Right hindlimb (tissue), 1 donor: ENCODE measurements at regions not wholly inside any gene's neighbourhood (a gene's known extent, or its start where the extent isn't known, plus 50 kb on each side); places are given as distances from the start of the nearest gene placed in this dataset.
"Not testable (repeated sequence)": the region's sequence is repeated elsewhere in the genome, so short reads cannot be mapped to it uniquely, and the experiment has no call there.

Experiments
- DNase-seq: peaks from one replicate; pipeline ENCODE4 v3.0.0-alpha.2; 2018

DNA sequence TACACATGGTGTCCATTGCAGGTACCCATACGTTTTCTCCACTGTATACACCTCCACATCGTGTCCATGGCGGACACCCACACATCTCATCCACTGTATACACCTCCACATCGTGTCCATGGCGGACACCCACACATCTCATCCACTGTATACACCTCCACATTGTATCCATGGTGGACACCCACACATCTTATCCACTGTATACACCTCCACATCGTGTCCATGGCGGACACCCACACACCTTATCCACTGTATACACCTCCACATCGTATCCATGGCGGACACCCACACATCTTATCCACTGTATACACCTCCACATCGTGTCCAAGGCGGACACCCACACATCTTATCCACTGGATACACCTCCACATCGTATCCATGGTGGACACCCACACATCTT lies 50.4 kb upstream of the TTC34 start:
- not testable (repeated sequence) for DNase-seq

DNA sequence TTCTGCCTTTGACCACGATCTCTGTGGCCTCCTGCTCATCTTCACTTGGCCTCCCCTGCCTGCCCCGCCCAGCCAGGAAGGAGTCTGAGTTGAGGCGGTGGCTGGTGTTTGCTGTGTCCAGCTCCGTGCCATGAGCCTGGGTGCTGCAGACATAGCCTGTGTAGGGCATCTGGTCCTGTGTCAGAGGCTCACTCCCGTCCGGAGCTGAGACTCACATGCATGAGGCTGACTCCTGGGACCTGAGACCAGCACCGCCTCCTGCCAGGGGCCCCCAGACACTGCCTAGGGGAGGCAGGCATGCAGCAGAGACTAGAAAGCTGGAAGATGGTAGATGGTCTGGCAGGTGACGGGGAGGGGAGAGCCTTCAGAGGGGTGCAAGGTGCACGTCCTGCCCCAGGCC lies 52.2 kb upstream of the TTC34 start:
- DNase-seq = no peak

DNA sequence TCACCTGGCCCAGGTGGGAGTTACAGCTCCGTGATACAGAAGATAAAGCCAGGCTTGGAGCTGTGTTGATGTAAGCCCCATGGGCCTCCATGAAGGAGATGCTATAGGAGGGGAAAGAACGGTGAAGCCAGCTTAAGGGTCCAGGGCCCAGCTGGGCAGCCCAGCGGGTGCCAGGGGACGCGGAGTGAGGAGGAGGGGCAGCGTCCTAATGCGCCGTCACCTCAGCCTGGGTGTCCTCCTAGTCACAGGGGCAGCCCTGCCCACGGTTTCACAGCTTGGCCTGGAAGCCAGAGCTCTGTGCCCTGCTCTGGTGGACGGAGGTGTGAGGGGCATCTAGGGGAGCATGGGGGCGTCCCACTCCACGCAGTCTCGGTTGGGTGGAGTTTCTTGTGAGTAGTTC lies 52.7 kb upstream of the TTC34 start:
- no peak for DNase-seq

DNA sequence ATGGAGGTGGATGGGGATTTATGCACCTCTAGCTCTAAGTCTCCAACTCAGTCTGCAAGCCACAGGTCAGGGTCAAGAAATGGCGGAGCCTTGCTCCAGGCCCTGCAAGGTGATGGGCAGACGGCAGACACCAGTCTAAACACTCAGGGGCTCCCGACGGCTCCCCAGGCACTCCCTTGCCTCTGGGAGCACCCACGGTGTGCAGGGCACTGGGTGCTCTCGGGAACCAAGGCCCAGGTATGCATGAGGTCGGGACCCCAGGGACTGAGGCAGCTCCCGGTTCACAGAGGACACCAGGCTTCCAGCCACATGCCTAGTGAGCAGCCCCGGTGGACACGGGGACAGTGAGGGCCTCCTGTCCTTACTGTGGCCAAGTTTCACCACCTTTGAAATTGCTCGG lies 53.1 kb upstream of the TTC34 start:
- DNase-seq = no peak

DNA sequence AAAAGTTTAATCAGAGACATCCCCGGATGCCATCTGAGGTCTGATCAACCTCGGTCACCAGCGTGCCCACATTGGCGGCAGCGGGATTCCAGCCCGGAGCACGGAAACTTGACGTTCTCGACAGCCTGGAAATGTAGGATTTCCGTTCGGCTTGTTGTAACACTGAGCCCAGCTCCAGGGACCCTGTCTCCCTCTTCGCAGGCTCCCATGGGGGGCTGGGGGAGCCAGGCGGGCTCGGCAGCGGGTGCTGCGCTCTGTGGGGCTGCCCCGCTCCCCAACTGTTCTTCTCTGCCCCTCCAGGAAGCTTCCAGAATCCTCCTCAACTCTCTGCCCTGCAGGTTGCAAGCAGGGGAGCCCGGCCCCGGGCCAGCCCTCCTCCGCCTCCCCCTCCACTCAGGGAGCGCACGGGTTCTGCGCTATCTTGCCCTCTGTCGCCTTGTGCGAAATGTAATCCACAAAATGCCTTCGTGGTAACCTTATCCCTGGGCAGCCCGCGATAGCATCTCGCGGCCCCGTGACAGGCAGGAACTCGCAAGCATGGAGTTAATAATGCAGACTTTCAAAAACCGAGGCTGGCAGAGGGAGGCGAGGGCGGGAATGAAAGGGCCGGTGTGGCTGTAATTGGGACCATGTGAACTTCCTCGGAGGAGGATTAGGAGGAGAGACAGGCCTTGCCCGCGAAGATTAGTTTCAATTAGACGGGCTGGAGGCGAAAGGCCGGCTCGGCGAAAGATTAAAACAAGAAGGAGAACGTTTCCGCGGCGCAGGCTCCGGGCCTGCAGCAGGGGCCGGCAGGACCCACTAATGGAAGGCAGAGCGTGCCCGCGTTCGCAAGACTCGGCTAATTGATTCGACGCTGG lies 53.9 kb upstream of the TTC34 start:
- no peak for DNase-seq

DNA sequence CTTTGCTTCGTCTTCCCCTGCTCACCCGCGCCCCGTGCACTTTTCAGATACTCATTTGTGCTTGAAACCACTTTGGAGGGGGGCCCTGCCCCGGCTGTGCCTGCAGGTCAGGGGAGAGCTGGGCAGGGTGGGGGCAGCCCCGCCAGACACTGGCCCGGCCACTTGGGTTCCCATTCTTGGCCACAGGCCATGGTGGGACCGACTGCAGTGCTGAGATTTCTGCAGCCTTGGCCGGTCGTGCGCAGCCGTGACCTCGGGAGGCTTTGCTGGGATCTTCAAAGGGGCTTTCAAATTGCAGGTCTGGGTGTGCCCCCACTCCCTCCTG lies 54.5 kb upstream of the TTC34 start:
- DNase-seq = no peak

DNA sequence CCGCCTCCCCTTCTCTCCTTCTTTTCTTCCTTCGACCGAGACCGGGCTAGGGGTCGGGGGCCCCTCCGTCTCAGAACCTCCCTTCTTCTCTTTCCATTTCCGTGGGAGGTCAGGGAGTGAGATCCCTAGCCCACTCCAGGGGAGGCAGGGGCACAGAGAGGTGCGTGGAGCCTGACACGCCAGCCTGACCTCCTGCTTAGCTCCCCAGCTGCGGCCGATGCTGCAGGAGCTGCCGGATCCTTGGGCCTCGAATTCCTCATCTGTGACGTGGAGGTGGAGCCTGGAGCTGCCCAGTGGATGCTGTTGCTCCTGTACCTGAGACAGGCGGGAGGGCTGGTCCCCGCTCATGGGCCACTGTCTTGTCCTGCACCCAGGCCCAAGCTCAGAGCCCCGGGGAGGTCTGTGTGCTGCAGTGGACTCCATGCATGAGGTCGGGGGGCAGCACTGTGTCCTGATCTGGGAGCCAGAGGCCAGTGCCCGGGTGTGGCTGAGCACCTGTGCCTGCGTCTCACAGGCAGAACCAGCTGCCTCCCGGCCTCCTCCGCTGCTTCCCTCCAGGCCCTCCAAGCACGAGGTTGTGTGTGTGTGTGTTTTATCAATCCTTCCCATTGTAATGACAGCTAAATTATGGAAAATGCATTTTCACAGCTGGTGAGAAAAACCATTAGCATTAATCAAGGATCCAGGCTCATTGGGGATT lies 55.3 kb upstream of the TTC34 start:
- no peak for DNase-seq

DNA sequence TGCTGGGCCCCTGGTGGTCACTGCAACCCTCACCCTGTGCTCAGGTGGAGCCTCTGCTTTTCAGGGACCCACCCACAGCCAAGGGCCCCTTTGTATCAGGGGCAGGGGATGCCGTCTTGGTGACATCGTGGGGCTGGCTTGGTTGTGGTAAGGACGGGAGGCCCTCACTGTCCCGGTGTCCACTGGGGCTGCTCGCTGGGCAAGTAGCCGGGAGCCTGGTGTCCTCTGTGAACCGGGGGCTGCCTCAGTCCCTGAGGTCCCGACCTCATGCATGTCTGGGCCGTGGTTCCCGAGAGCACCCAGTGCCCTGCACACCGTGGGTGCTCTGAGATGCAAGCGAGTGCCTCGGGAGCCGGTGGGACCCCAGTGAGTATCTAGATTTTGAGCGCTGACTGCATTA lies 56.0 kb upstream of the TTC34 start:
- DNase-seq = no peak

DNA sequence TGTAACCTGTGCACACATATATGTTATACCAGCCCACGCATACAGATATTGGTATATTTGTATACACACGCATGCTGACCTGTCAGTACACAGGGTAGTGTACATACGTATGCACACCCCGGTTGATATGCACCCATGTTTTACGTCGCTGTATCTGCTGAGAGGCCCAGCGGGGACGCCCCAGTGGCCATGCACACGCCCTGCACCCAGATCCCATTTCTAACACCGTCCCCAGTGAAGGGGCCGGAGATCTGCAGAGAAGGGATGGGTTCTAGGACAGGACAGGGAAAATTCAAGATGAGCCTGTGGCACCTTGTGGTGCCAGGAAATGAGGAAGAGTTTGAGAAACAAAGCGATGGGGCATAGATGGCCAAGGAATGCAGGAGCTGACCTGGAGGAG lies 57.2 kb upstream of the TTC34 start:
- DNase-seq = no peak

DNA sequence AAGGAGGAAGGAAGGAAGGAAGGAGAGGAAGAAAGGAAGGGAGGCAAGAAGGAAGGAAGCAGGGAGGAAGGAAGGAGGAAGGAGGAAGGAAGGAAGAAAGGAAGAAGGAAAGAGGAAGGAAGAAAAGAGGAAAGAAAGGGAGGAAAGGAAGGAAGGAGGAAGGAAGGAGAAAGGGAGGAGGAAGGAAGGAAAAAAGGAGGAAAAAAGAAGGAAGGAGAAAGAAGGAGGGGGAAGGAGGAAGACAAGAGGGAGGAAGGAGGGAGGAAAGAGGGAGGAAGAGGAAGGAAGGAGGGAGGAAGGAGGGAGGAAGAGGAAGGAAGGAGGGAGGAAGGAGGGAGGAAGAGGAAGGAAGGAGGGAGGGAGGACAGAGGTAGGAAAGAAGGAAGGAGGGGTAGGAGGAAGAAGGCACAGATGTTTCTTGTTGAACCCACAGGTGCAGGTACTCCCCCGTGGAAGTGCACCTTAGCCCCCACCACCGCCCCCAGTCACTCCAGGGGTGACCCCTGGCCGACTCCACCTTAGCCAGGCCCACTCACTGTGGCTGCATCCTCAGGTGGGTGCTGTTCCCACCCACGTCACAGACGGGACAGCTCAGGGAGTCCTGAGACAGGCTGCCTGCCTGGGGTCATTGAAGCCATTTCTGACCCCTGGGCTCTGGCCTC lies 57.9 kb upstream of the TTC34 start:
- DNase-seq = no peak

DNA sequence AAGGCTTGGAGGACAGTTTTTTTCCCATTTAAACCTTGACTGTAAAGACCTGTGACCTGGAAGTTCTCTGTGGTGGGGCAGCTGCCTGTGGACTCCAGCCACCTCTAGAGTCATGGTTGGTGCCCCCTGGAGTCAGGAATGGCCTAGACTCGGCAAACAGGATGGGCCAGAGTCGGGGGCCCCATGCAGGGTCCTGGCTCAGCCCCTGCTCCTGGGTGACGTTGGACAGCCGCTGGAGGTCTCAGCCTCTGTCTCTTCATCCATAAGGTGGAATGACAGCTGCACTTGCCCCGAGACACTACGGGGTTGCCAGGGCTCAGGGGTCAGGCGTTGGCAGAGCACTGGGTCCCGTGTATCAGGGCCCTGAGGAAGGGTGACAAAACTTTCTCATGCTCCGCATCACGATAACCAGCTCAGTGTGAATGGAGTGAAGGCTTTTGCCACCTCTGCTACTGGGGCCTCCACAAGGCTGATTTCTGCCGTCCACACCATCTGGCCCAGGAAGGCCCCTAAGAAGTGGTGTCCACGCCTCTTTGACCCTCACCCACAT lies 58.5 kb upstream of the TTC34 start:
- DNase-seq = no peak

DNA sequence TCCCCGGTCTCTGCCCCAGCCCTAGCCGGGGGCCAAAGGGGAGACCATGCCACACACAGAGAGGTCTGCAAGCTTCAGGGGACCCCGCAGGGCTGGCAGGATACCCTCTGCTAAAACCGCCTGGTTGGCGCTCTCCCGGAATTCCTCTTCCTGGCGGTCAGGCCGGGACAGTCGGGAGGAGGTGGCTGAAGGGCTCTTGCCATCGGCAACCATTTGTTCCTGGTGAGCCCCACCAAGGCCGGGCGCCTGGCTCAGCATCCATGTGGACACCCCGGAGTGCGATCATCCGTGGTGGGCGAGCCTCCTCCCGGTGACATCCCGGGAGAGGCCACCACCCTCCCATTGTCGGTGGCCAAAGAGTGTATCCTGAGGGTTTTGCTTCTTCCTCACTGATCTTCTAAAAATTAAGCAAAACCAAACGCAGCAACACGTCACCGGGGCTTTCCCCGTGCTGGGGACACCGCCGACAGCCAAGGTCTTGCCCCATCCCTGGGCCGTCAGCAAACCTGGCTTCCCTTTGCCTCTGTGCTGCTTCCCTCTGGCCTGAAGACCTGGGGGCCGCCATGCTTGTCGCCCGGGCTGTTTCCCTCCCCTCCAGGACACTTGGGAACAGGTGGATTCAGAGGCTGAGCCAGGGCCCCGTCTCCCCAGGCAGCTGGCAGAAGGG lies 59.1 kb upstream of the TTC34 start:
- DNase-seq = no peak

DNA sequence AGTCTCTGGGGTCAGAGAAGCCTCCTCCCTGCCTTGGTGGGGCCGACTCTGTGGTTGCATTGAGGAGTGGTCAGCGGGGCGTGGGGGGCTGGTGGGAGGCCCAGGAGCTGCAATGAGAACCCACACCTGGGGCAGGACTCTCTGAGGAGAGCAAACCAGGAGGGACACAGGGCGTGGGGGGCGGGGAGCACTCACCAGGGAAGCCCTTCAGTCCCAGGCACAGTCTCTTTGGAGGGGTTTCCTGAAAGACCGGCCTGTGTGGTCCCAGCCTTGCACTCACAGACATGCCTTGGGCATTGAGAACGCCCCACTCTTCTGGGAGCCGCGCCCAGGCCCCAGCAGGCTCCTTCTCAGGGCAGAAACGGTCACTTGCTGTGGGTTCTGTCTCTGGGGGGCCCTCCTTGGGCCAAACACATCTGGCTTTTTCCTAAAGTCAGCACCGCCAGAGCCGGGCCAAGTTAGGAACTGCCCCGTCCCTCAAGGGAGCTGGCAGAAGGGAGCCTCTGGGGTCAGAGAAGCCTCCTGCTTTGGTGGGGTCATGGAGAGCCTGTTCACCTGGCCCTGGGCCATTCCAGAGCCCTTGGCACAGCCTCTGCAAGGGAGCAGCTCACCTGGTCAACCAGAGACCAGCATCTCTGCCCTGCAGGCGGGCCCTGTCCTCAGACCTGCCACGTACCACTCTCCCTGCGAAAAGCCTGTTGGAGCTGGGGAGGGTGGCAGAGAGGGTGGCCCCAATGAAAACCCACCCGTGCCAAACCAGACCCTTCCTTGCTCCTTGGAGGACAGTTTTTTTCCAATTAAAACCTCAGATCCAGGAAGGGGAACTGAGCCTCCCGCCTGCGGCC lies 59.9 kb upstream of the TTC34 start:
- DNase-seq = no peak

DNA sequence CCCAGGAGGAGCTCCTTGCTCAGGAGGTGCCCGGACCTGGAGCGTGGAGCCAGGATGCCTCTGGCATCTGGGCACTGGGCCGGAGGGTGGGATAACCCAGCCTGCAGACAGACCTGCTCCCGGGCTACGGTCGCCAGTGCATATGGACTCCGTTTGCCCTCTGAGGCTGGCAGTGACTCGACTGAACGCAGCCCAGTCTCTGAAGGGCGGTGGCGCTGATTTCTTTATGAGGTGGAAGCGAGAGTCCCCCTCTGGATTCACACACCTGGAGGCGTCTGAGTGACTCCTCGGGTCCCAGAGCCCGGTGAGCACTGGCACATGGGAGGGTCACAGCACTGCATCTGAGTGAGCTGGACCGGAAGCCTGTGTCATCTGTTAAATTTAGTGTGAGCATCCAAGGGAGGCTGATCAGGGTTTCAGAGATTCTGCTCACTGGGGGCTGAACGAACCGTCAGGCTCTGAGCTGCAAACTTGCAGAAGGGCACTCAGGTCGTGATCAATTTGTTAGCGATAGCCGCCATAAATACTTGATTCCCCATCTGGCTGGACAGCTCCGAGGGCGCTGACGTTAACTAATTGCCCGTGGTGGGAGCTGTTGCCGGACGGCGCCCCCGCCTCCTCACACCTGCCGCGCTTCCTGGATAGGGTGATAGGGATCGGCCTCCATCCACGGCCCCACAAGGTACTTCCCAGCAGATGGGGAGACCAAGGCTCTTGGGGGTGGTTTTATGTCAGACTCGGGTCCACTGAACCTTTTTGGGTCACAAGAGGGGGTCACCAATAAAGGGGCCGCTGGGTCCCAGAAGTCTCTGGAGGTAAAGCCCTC lies 60.7 kb upstream of the TTC34 start:
- no peak for DNase-seq

DNA sequence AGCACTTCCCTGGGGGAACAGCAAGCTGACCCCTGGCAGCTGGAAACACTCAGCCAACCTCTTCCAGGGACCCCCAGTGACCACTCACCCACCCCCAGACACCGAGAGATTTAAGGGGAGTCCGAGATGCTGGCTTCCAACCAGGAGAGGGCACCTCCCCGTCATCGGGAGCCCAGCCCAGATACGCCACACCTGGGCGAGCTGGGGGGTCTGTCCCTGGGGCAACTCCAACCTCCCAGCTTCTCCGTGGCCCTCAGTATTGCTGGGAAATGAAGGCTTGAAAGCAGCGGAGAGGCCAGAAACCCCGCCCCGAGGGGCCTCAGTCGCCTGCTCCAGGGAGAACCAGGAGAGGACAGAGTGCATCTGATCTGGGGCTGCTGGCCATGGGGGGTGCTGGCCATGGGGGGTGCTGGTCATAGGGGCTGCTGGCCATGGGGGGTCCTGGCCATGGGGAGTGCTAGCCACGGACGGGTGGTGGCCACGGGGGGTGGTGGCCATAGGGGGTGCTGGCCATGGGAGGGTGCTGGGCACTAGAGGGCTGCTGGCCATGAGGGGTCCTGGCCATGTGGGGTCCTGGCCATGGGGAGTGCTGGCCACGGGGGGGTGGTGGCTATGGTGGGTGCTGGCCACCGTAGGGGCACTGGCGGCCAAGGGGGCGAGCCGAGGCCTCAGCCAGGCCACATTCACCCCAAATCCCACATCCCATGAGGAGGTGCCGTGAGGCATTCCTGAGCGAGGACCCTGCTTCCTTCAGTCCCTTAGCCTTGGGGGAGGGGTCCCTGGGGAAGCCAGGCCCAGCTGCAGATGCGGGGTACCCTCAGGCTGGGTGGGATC lies 61.5 kb upstream of the TTC34 start:
- peak; percentile 18 for DNase-seq

DNA sequence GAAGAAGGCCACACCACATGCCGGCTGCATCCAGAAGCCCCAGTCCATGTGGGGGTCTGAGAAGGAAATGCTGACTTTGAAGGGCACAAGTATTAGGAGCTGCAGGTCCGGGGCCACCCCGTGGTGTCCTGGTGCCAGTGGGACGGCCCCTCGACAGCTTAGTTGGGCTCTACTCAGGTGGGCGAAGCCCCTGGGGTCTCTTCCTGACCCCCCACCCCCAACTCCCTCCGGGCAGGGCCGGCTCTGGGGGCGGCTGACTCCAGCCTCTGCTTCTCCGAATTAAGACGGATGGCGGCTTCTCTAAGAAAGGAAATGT lies 62.1 kb upstream of the TTC34 start:
- DNase-seq = no peak

DNA sequence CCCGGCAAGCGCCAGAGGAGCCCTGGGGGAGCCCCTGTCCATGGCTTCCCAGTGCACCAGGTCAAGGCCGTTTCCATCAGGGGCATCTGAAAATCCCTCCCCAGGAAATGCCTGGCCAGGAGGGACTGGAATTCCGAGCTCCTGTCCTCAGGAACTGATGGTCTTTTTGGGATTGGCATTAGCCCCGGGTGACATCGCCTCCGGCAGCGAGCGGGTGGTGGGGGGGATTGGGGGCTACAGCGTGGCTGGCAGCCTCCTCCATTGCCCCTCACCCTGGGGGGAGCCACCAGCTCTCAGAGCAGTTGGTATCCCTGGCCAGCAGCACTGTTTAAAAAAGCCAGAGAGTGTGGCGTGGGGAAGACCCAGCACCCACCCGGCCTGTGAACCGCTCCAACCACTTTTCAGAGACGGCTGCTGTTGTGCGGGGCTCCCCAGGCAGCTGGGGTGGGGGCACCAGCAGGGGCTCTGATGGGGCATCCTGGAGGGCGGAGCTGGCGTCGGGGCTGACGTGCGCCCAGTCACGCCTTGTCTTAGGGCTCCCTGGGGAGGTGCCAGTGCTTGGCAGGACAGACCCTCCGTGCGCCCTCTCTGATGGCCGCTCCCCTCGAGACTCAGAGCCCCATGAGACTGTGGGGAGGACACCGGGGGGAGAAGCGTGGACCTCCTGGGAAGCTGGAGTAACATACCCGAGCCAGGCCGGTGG lies 62.9 kb upstream of the TTC34 start:
- peak; percentile 10 for DNase-seq

DNA sequence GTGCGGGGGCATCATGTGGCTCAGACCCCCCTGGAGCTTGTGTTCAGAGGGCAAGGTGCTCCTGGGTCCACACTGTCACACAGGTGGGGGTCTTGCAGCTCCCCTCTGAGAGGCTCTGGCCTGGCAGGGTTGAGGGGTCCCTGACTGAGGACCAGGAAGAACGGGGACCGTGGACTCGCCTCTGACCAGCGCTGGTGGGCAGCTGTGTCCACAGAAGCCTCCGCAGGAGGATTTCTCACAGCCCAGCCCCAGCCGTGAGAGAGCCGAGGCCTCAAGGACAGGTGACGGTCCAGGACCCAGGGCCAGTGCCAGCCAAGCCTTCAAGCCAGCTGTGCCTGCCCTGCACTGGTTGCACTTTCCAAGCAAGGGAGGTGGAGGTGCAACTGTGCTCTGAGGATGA lies 63.5 kb upstream of the TTC34 start:
- no peak for DNase-seq

DNA sequence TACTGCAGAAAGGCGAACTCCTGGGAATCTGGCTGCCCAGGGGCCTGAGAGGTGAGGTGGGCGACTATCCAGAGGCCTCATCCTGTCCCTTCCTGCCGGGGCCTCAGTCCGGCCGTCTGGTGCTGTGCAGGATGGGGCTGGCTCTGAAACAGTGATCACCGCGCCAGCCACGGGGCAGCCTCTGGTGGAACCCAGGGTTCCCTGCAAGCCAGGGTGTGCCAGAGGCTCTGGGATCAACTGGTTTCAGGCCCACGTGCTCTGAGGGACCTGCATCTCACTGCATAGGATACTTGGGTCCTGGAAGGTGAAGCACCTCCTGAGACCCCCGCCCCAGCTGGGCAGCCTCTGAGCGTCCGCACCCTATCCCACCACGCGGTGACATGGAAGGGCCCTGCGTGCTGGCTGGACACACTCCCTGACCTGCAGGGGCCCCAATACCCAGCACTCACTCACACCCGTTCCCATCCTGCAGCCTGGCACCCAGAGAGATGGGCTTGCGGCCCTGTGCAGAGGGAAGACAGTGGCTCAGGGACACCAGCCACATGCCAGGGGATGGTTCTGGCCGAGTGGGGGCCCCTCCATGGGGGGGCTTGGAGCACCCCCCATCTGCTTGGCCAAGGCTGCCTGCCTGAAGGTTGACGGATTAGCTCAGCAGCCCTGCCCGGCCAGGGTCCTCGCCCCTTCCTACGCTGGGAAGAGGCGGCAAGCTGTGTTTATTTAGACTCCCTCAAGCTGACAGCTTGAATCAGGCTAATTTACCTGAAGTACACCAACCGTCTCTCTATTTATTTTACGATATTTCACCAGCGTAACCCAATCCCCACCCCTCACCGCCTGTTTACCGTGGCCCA lies 64.3 kb upstream of the TTC34 start:
- DNase-seq = no peak
